ENCODE measurements at regions not wholly inside any gene's neighbourhood (a gene's known extent, or its start where the extent isn't known, plus 50 kb on each side); places are given as distances from the start of the nearest gene placed in this dataset.

GRCh38 chrX:137988470-137988869 is 422.5 kb downstream of the ZIC3 start:
- TF ChIP-seq, protein P1, sequence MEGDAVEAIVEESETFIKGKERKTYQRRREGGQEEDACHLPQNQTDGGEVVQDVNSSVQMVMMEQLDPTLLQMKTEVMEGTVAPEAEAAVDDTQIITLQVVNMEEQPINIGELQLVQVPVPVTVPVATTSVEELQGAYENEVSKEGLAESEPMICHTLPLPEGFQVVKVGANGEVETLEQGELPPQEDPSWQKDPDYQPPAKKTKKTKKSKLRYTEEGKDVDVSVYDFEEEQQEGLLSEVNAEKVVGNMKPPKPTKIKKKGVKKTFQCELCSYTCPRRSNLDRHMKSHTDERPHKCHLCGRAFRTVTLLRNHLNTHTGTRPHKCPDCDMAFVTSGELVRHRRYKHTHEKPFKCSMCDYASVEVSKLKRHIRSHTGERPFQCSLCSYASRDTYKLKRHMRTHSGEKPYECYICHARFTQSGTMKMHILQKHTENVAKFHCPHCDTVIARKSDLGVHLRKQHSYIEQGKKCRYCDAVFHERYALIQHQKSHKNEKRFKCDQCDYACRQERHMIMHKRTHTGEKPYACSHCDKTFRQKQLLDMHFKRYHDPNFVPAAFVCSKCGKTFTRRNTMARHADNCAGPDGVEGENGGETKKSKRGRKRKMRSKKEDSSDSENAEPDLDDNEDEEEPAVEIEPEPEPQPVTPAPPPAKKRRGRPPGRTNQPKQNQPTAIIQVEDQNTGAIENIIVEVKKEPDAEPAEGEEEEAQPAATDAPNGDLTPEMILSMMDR (IDR thresholded peaks at IDR 0.05 in 2 of 3, conservative IDR thresholded peaks at IDR 0.05 in 1 of 3; ENCODE audit: borderline replicate concordance in 1 of 3, insufficient read depth in 1 of 3, low read depth in 2 of 3, low read length in 2 of 3), result no peak
- no peak for TF ChIP-seq EZH2 (IDR thresholded peaks at IDR 0.05)
- TF ChIP-seq RAD21 (IDR thresholded peaks at IDR 0.05; ENCODE audit: low read depth), result no peak
- TF ChIP-seq POLR2AphosphoS5 (IDR thresholded peaks at IDR 0.05; ENCODE audit: low read depth, low read length), result no peak
- TF ChIP-seq POLR2A (IDR thresholded peaks at IDR 0.05; ENCODE audit: borderline replicate concordance, extremely low read depth, insufficient read depth, insufficient read length), result no peak
- TF ChIP-seq EGR1 (IDR thresholded peaks at IDR 0.05; ENCODE audit: low read depth), result no peak
- TF ChIP-seq SRF (IDR thresholded peaks at IDR 0.05; ENCODE audit: low read depth), result no peak
- TF ChIP-seq, protein P2, sequence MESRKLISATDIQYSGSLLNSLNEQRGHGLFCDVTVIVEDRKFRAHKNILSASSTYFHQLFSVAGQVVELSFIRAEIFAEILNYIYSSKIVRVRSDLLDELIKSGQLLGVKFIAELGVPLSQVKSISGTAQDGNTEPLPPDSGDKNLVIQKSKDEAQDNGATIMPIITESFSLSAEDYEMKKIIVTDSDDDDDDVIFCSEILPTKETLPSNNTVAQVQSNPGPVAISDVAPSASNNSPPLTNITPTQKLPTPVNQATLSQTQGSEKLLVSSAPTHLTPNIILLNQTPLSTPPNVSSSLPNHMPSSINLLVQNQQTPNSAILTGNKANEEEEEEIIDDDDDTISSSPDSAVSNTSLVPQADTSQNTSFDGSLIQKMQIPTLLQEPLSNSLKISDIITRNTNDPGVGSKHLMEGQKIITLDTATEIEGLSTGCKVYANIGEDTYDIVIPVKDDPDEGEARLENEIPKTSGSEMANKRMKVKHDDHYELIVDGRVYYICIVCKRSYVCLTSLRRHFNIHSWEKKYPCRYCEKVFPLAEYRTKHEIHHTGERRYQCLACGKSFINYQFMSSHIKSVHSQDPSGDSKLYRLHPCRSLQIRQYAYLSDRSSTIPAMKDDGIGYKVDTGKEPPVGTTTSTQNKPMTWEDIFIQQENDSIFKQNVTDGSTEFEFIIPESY (IDR thresholded peaks at IDR 0.05; ENCODE audit: extremely low read depth, insufficient replicate concordance, low read length), result no peak
- TF ChIP-seq REST (IDR thresholded peaks at IDR 0.05; ENCODE audit: low read depth), result no peak
- TF ChIP-seq ZNF274 (IDR thresholded peaks at IDR 0.05; ENCODE audit: low read depth, low read length), result no peak
- no peak for TF ChIP-seq SP1 (IDR thresholded peaks at IDR 0.05; ENCODE audit: low read depth)
- TF ChIP-seq CEBPB (IDR thresholded peaks at IDR 0.05; ENCODE audit: low read depth), result no peak
- TF ChIP-seq FOSL1 (IDR thresholded peaks at IDR 0.05; ENCODE audit: low read depth), result no peak
